DMS153 (cell line): ENCODE measurements at regions not wholly inside any gene's neighbourhood (a gene's known extent, or its start where the extent isn't known, plus 50 kb on each side); places are given as distances from the start of the nearest gene placed in this dataset.
"Not testable (repeated sequence)": the region's sequence is repeated elsewhere in the genome, so short reads cannot be mapped to it uniquely, and the experiment has no call there.

Experiments
- DNase-seq: peaks from one replicate; lab custom pipeline; 2025; lab: John Stamatoyannopoulos, UW

- DNase-seq = no peak
Observed at GRCh38 chr6:50899306-50899870, 80.7 kb downstream of the TFAP2B start.

- no peak for DNase-seq
Observed at GRCh38 chr6:50902260-50902659, 83.6 kb downstream of the TFAP2B start.

GRCh38 chr6:50905297-50905696 is 86.6 kb downstream of the TFAP2B start:
- DNase-seq = peak; percentile 59

GRCh38 chr6:50907565-50907964 is 88.9 kb downstream of the TFAP2B start:
- no peak for DNase-seq

GRCh38 chr6:50913105-50913770 is 94.6 kb downstream of the TFAP2B start:
- no peak for DNase-seq

- DNase-seq = not testable (repeated sequence)
Observed at GRCh38 chr6:50921378-50921777, 102.7 kb downstream of the TFAP2B start.

- DNase-seq = no peak
Observed at GRCh38 chr6:50921968-50922367, 103.3 kb downstream of the TFAP2B start.

GRCh38 chr6:50922579-50923525 is 104.2 kb downstream of the TFAP2B start:
- no peak for DNase-seq

- DNase-seq = no peak
Observed at GRCh38 chr6:50924758-50925157, 106.1 kb downstream of the TFAP2B start.

- DNase-seq = no peak
Observed at GRCh38 chr6:50925548-50925947, 106.9 kb downstream of the TFAP2B start.

- no peak for DNase-seq
Observed at GRCh38 chr6:50925981-50926380, 107.3 kb downstream of the TFAP2B start.

GRCh38 chr6:50927800-50928199 is 109.1 kb downstream of the TFAP2B start:
- DNase-seq = no peak

- DNase-seq = no peak
Observed at GRCh38 chr6:50929323-50929722, 110.7 kb downstream of the TFAP2B start.

GRCh38 chr6:50935442-50935841 is 116.8 kb downstream of the TFAP2B start:
- DNase-seq = no peak

GRCh38 chr6:50936277-50936681 is 117.6 kb downstream of the TFAP2B start:
- peak; percentile 39 for DNase-seq

- no peak for DNase-seq
Observed at GRCh38 chr6:50939931-50940330, 121.3 kb downstream of the TFAP2B start.

- DNase-seq = no peak
Observed at GRCh38 chr6:50945789-50946188, 127.1 kb downstream of the TFAP2B start.

GRCh38 chr6:50952092-50952907 is 133.6 kb downstream of the TFAP2B start:
- DNase-seq = peak; percentile 65

- no peak for DNase-seq
Observed at GRCh38 chr6:50956014-50956413, 137.3 kb downstream of the TFAP2B start.

GRCh38 chr6:50958148-50958697 is 139.6 kb downstream of the TFAP2B start:
- DNase-seq = no peak

GRCh38 chr6:50959081-50959641 is 140.5 kb downstream of the TFAP2B start:
- DNase-seq = no peak
